NCI-H1436 treated with DMSO at 0.1 percent for 48 hours (cell line): ENCODE measurements at regions not wholly inside any gene's neighbourhood (a gene's known extent, or its start where the extent isn't known, plus 50 kb on each side); places are given as distances from the start of the nearest gene placed in this dataset.
A peak's percentile ranks its signal among the peaks of the same experiment; 100 is the strongest.

Experiments used
- DNase-seq: peaks from one replicate; lab custom pipeline; 2025; lab: John Stamatoyannopoulos, UW

DNA sequence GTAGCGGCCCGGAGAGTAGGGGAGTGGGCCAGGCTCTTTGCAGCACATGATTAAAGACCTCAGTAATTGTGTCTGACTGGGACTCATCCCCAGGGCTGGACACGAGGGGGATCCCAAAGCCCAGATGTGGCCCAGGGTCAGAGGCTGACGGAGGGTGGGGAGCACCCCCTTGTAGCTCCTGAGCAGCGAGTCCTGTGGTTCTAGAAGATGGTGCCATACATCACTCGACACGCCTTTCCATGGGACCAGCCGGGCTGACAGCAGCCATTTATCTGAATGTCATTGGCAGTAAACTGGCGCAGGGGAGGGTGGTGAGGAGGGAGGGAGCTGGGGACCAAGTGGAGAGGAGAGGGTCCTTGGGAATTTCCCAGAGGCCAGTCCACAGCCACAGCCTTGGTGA, 65.1 kb upstream of the FAM222A start:
- no peak for DNase-seq

DNA sequence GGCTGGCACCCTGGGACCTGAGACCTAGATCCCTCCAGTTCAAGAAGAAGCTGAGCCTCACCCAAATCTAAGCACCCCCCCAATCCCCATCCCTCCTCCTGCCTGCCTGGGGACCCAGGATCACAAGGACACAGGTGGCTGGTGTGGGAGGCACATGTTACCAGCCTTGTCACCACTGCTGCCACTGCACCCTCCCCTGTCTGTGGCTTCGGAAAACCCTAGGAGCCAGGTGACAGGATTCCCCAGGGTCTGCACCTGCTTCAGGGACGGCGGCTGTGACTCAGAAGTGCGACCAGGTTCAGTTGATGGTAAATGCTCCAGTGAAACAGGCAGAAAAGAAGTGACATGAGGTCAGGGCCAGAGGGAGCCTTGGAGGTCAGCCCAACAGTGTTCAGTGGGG, 62.8 kb upstream of the FAM222A start:
- peak; percentile 47 for DNase-seq

DNA sequence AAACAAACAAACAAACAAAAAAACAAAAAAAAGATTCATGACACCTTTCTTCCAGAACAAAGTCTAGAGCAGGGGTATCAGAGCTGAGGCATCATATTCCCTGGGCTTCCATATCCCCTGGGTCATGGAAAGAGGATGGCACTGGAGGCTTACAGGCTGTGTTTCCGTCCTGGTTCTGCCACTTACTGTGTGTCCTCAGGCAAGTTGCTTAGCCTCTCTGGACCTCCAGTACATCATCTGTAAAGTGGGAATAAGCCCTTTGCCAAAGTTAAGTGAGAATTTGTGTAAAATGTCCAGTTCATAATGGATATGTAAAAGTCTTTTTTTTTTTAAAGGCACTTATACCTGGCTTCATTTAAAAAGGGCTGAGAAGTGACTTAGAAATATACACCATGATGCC, 62.0 kb upstream of the FAM222A start:
- DNase-seq = no peak

DNA sequence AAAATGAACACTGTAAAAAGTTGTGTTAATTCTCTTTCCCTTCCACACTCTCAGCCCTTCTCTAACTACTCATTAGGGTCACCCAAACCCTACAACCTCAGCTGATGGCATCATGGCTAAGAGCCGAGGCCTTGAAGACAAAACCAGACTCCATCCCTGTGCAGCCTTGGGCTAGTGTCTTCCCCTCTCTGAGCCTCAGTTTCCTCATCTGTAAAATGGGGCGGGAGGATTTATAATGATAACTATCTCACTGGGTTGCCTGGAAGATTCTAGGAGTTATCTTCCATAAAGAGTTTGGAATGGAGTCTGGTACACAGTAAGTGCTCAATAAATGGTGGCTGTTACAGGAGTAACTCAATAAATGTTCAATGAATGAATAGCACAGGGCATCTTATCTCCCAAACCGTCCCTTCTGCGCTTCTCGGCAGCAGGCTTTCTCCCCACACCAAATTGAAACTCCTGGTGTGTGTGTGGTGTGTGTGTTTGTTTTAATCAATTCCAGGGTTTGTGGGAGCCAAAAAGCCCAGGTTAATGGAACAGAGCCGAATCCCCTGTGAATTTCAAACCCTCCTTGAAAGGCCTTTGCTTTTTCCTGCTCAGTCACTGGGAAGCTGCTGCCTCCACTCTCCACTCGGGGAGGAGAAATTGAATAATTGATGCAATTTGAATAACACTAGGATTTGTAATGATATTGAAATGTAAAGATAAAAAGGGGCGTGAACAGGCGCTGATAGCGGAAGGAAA, 61.2 kb upstream of the FAM222A start:
- DNase-seq = no peak

DNA sequence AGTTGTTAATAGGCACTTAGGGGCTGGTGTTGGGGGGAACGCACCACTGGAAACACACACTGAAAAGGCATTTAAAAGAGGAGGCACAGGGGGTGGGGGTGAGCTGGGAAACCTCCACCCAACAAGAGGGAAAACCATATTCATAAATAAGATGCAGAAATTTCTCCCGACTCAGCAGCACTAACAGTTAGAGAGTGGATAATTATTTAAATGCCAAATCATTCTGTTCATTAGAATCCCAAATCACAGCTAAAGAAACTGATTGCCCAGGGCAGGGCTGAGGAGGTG, 60.7 kb upstream of the FAM222A start:
- DNase-seq = no peak

DNA sequence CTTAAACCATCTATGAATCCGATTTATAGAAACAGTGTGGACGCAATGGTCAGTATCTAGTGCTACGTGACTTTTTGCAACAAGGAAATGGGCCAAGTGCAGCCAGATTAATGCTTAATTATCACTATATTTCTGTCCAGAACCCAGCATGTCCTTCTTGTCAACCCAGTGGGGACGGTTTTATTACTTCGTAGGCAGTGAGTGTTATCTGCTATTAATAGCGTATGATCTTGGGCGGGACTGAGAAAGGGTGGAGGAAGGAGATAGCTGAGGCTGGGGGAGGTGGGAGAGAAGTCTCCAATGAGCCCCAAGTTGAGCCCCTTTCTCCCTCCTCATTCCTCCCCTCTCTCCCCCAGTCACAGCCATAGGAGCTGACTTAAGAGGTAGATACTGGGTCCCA, 59.7 kb upstream of the FAM222A start:
- no peak for DNase-seq

DNA sequence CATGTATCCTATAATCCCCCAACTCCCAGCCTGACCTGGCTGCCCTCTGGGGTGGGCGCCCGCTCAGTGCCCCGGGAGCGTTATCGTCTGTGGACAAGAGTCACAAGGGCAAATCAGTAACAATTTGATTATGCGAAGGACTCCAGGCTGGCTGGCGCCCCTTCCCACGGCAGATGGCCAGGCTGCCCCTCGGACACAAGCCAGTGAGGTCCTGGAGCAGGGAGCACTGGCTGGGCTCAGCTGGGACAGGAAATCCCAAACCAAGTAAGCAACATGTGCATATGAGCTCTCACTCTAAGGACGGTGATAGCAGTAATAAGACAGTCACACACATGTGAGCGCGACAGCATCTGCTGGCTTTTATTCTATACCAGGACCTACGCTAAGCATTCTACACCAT, 59.3 kb upstream of the FAM222A start:
- DNase-seq = no peak

DNA sequence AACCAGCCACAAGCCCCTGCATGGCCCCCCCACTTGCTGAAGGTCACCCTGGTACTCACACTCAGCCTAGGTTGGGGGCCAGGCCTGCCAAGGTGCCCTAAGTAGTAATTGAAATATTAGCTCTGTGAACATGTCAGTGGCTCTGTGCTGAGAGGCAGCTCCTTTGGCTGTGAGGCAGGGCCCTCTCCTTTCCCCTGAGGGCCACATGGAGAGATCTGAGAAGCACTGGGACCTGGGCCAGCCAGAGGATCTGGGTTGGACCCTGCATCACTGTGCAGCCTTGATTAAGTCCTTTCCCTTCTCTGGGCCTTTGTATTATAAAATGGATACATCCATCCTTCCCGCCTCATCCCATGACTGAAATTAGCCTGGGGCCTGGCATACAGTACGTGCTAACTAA, 58.0 kb upstream of the FAM222A start:
- no peak for DNase-seq

DNA sequence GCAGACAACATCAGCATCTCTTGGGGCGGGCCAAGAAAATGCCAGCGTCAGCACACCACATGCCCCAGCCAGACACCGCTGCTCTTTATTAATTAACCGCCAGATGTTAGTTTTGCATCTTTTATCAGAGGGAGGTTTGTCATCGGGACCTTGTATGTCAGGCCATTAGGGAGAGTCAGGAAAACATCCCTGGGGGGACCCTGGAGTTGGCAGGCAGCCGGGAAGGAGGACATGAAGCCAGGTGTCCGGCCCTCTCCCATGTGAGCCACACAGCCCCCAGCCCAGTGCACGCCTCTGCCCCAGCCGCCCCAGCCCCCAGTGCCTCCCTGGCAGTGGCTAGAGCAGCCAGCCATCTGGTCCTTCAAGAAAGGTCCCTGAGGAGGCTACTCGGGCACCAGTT, 56.9 kb upstream of the FAM222A start:
- DNase-seq = no peak

DNA sequence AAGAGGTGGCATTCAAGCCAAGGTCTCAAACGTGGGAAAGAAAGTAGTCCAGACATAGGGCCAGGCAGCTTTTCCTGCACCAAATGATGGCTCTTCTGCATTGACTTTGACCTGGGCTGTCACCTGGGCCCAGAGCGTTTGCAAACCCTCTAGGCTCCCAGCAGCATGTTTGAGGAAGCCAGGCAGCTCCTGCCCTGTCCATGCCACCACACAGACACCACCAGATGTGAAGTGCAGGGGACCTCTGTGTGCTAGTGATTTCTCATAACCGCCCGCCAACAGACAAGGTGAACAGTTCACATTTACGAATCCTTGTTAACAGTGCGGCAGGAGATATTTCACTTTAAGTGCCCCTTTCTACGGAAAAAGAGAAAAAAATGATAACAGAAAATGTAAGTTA, 49.8 kb upstream of the FAM222A start:
- DNase-seq = no peak
